NCI-H345 treated with DMSO at 0.1 percent for 48 hours (cell line): ENCODE measurements at regions not wholly inside any gene's neighbourhood (a gene's known extent, or its start where the extent isn't known, plus 50 kb on each side); places are given as distances from the start of the nearest gene placed in this dataset.

Experiments used
- DNase-seq: peaks from one replicate; lab custom pipeline; 2025; ENCODE audit not compliant: unreplicated experiment; lab: John Stamatoyannopoulos, UW

DNA sequence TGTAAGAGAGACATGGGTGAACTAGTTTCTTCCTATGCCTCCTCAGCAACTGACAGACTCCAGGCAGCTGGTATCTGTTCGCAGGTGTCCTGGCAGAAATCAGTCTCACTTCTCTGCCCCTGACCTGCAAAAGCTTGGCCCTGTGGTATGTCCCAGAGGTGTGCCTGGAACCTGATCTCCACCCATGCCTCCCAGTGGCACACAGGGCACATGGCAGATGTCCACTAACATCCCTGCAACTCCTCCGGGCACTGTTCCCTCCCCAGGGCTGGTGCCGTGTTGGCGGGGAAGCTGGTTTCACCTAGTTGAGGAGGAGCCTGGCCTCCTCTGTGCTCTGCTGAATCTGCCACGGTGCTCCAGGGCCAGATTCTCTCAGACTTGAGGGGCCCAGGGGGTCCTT is 123.3 kb upstream of the GGTLC1 start:
- DNase-seq: no peak

DNA sequence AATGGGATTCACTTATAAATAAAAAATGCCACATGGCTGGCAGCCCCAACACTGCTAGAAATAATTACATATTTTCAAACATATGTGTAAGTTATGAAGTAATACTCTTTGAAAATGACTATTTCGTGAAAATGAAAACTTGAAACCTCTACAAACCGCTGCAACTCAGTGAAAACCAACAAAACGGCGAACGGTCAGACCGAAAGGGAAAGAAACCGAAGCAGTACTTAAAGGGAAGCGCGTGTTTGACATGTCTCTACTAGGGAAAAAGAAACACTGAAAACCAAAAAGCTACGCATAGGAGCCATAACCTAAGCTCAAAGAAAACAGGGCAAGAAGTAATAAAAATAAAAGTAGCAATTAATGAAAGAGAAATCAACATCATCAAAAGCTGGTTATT is 121.0 kb upstream of the GGTLC1 start:
- DNase-seq: no peak

DNA sequence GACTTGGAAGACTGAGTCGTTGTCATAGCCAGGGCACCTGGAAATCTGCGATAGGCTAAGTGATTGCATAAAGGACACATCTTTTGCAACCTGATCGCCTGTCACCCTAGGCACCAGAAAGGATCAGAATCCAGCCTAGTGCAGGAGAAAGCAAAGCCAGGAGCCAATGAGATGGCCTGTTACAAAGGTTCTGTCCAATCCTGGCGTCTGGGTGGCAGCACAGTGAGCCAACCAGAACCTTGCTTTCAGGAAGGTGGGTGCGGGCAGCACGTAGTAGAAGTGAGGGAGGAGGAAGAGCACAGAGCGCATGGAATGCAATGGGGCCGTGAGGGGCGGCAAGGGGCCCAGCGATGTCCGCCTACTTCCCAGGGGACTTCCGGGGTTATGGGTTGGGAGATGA is 120.4 kb upstream of the GGTLC1 start:
- DNase-seq: no peak

DNA sequence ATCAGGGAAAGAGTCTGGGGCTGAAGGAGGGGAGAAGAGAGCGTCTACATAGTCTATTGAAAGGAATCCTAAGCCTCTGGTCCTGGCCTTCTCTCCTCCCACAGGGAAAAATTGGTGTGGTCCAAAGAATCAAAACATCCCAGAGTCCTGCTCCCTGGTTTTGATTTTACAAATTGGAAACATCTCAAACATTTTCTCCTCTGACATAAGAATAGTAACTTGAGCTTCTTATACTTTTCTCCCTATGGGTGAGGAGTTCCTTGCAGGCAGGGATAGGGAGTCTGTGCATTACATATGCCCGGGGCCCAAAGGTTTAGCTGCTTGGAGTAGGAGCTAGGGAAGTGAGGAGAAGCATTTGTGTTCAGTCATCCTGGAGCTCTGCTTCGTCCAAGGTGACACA is 120.0 kb upstream of the GGTLC1 start:
- no peak for DNase-seq

DNA sequence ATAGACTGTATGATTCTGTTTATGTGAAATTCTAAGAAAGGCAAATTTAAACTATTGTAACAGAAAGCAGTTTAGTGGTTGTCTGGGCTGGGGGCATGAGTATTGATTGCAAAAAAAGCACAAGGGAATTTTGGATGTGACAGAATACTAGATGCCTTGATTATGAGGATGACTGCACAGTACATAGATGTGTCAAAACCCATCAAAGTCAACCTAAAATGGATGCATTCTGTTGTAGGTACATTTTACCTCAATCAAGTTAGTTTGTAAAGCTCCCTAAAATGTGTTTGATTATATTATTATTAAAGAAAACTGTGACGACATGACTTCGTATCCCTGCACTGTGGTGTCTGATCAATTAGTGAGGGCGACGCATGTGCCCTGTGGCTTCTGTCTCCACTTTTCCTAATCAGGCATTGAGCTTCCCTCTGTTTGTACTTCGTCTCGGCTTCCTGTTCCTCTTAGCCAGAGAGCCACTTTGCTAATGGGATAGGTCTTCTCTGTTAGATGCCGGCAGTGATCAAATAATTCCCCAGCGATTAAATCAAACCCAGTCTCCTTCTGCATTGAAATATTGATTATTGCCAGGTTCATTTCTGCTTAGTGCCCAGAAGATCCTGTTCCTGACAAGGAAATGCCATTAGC is 118.3 kb upstream of the GGTLC1 start:
- no peak for DNase-seq

DNA sequence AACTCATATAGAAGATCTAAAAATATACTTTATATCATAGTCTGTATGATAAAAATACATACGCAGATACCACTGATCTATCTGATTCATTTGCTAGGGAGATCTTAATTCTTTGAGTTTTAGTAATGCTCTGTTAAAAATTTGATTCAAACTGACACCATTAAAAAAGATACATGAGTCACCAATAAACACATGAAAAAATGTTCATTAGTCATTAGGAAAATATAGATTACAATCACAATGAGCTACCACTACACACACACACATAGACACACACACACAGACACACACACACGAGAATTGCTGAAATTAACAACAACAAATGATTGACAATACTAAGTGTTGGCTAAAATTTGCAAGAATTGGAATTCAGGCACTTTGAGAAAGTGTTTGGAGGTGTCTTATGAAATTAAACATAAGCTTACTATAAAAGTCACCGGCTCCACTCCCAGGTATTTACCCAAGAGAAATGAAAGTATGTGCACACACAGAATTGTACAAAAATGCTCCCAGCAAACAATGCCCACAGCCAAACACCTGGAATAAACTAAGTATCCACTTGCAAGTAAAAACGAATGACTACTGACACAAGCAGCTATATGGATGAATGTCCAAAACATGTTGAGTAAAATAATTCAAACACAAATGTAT is 117.7 kb upstream of the GGTLC1 start:
- no peak for DNase-seq

DNA sequence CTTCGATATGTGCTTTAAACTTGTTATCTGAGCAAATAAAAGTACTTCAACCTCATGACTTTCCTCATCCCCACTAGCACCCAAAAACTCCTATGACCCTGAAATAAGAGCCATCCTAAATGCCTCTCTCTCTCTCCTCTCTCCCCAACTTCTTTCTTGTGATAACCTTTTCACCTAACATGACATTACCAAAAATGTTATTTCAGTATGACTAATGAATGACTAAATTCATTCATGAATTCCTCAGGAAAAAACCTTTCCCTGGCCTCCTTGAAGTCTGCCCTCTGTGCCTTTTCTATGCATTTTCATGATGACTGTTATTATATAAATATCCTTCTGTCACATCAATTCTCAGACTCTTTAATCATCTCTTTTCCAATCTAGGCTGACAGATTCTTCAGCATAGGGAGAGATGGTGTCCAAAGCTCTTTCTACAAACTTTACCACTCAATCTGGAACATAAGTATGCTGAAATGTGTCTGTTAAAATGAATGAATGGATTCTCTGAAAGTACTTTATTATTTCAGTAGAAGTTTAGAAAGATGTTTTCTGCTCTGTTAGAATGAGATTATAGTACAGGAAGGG is 114.3 kb upstream of the GGTLC1 start:
- no peak for DNase-seq

DNA sequence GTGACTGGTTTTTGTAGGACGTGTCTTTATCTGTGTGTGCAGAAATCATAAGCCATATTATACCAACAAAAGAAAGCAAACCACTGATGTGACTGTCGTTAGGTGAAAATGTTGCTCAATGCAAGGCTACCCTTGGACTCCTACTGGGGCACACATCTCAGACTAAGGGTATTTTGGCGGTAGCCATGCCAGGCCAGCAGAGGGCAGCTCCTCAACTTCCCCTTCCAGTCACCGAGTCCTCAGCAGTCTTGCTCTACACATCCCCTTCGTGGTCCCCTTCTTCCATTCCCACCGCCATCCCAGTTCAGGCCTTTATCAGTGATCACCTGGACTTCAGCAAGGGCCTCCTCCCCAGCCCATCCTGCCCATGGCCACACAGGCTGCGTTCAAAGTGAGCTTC is 113.7 kb upstream of the GGTLC1 start:
- DNase-seq: no peak

DNA sequence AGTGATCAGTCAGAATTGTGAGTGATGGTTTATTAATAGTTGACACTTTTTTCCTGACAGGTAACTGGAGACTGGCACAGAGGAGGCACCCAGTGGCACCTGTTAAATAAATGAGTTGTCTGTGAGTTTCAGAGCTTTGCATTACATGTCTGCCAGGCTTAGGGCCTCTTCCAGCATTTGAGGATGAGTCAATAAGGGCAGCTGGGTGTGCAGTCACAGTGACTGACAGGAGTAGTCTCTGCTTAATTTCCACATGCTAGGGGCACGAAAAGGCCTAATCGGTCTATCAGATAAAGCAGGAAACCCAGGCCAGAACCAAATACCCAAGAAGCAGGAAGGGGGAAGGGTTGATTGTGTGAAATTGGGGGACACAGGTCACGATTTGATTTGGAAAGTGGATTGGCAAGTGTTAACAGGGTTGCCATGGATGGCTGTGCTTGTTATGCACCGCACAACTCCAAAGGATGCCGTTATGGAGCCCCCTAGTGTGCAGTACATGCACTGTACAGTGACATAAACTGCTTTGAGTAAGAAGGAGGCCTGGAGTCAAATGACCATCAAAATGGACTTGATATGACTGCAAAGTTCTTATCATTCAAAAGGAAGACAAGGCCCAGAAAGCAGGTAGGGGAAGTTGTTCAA is 111.9 kb upstream of the GGTLC1 start:
- peak; percentile 58 for DNase-seq

DNA sequence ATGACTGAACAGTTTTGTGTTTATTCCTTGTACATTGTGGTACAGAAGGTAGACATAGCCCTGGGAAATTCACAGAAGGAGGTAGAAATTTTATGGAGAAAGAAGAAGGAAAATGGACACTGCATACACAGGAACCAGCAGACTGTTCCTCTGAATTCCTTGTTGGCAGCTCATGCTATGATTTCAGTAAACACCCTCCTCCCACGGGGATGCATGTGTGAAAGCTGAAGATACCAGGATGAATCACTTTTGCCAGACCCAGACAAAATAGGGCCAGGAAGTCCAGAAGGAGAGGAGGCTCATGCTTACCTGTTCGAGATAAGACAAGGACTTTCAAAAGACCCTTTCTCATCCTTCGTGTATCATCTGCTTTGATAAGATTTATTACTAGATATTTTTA is 110.3 kb upstream of the GGTLC1 start:
- no peak for DNase-seq

DNA sequence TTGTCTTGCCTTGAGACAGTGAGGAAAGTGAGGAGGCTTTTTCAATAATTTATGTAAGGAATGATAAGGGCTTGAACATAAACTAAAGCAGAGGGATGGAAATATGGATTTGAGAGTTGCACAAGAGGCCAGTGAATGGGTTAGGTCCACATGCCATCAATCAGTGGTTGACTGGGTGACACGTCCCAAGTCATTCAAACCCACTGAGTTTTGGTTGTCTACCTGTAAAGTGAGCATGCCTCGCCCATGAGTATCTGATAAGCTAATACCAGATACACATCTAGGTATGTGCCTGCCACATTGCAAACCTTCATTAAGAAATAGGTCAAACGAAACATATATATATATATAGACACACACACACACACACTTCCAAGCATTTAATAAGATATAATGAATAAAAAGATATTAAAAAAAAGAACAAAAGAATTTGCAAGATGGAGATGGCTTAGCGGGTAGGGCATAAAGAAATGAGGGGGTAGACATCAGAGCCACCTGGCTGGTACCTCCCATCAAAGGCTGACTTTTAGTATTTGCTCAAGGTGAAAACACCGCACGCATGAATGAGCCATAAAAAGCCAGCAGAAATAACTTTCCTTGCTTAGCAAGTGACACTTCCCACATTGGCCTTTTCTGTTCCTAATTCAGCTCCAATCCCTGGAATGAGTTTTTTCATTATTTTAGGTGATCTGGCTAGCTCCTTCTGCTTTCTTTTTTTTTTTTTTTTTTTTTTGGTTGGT is 109.1 kb upstream of the GGTLC1 start:
- DNase-seq: peak; percentile 18

DNA sequence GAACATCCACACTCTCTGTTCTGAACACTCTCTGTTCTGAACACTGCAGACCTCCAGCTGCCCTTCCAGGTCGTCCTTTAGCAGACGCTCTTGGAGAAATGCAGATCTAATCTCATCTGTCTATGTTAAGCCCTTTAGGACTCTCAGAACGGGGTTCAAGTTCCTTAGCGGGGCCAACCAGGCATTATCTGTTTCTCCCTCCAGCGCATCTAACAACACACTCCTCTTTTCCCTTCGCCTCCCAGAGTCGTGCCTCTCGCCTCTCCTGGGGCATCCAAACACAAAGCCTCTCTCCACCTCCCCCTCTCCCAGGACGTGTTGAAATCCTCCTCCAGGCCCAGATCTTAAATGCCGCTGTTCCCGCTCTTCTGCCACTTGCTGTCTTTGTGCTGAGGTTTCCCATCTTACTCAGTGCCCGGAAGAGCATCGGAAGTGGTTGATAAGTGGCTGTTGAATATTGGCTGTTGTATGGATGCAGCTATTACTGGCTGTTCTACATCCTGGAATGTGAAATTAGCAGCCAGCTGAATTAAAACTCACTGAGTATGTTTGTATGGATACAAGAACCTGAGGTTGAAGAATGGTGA is 108.4 kb upstream of the GGTLC1 start:
- no peak for DNase-seq

DNA sequence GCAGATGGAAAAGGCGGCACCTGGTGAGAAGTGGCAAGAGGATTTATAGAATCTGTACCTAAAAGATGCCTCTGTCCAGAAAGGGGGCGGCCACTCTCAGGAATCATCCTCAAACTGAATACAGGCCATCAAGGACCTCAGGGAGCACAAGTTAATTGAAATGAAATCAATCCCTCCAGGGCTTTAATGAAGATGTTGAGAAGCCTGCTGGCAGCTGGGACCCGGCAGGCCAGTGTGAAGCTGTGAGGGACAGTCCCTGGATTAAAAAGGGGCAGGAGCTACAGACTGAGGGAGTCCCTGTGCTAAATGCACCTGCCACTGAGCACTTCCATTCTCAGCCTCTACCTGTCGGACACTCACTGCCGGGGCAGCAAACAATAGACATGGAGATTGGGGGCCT is 107.7 kb upstream of the GGTLC1 start:
- no peak for DNase-seq

DNA sequence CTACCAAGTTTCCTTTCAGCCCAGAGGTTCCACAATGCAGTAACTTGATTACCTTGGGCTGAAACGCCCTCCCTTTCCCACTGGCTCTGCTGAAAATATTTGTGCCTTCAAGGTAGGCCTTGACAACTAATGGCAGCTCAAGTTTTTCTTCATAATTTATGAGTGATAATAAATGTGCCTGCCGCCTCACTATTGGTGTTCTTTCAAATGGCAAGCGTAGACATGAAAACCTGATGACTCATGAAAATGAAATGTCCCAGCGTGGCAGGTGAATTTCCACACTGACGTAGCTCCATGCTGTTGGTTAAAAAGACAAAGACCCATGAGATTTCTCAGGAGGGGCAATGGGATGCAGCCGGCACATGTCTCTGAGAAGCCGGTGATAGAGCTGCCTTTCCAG is 107.2 kb upstream of the GGTLC1 start:
- no peak for DNase-seq

DNA sequence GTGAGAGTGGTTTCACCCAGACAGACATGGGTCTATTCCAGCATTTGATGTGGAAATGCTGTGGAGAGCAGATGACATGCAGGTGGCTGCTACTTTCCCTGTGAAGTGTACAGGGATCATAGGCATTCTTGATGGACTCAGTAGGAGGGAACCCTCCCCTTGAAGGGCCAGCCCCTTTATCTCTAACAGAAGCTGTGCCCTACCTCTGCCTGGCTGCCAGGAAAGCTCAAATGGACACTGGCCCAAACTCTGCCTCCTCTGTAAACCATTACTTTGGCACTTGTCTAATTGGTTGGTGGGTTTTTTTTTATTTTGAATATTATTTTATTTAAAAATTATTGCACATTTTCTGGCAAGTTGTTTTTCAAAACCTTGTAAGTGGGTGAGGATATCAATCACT is 106.7 kb upstream of the GGTLC1 start:
- no peak for DNase-seq

DNA sequence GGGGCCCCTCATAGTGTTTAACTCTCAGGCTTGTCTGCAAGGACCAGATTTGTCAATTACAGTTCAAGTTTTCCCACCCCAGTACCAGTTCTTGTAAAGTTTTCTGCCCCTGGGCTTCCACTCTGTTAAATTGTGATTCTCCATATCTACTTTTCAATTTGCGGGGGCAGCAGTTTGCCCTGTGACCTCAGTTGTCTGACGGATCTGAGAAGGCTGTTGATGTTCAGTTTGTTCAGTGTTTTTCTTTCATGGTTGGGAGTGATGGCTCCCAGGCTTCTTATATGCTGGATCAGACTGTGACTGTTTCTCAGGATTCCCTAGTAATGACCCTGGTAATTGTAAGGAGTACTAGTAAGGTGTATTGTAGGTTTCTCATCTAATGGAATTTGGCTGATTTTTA is 101.0 kb upstream of the GGTLC1 start:
- DNase-seq: no peak

DNA sequence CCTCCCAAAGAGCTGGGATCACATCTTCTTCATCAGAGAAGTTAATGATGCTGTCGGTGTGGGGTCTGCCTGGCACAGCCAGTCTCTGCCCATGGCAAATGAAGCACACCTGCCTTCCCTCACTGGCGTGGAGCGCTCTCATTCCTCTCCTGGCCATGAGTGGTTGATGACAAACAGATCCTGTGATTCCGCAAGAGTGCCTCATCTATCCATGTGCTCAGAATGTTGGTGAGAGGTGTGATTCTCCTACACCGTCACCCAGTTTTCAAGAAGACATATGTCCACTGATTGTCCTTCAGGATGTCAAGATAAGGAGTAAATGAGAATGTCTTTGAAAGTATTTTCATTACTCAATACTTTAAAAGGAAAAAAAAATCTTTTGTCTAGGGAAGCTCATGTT is 97.5 kb upstream of the GGTLC1 start:
- DNase-seq: no peak

DNA sequence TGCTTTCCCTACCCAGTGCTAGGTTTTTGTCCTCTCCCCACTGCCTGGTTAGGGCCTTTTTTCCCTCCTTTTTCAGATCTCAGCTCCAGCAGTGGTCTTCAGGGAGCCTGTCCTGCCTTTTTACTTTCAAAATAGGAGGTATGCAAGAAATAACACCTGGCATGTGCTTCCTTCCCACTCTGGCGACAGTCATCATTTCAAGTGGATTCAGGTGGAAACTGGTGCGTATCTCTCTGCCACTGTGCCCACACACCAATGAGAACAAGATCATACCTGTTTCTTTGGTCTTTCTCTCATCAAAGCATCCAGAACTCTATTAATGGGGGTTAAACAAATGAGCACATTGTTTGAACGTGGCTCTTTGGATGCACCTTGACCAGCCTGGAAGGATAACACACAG is 95.7 kb upstream of the GGTLC1 start:
- DNase-seq: no peak

DNA sequence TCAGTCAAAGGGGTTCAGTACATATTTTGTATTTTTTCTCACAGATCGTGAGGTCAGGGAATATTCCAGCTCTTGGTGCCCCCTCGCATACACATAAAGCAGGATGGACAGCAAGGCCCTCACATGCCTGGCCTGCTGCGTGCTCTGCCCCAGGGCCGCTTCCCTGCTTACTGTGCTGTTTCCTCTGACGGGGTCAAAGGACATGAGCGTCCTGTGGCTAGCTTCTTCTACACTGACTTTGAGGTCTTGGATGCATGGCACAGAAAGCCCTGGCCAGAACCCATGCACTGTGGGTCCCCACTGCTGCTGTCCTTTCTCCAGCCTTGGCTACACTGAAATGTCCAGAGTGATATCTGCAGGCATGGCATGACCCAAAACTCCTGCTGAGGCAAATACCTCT is 92.5 kb upstream of the GGTLC1 start:
- DNase-seq: no peak

DNA sequence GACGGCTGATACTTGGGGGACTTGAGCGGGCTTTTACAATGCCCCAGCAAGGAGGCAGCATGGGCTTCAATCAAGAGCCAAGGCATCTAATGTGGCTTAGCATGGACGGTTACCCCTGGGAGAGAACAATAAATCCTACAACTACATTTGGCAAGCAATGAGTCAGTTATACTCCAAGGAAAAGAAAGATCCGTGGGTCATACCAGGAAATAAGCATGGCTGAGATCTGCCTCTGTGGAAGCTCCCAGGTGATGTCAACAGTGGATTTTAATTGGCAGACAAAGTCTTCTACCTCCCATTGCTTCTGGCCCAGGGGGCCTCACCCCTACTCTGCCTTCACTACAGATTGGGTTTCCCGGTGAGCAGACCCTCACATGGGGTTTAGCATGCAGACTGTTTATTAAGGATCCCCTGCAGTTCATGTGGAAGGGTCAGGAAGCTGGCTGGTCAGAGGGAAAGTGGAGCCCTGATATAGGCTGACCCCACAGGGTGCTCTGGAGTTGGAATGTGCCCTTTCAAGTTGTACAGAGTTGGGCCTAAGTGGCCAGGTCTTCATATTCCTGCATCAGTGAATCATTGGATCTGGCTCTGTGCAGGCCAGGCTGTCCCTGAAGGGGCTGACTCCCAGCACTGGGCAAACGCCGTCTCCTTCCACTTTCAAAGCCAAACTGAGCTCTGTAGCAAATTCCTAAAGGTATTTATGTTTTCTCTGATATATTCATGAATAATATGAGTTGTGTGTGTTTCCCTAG is 91.3 kb upstream of the GGTLC1 start:
- DNase-seq: no peak

DNA sequence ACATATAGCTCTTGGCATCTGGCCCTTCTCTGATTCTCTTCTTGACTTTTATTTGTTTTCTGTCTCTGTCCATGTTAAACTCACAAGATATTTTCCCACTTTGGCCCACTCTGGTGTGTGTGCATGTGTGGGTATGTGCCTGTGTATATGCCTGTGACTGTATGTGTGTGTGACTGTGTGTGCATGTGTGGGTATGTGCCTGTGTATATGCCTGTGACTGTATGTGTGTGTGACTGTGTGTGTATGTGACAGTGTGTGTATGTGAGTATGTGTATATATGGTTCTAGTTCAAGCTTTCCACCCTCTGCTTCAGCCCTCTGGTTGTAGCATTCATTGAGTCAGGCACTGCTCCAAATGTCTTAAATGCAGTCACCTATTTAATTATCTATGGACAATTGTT is 88.6 kb upstream of the GGTLC1 start:
- no peak for DNase-seq
